ENCODE measurements at regions not wholly inside any gene's neighbourhood (a gene's known extent, or its start where the extent isn't known, plus 50 kb on each side); places are given as distances from the start of the nearest gene placed in this dataset.

- DNase-seq (ENCODE audit: low read depth, low spot score), result no peak
- H3K4me1 ChIP-seq (ENCODE audit: insufficient read depth, insufficient read length), result no peaks in the 10 kb centered on the region
- no peaks in the 10 kb centered on the region for H3K27me3 ChIP-seq (ENCODE audit: insufficient read depth, insufficient read length)
- TF ChIP-seq YY1 (IDR thresholded peaks at IDR 0.05; ENCODE audit: insufficient read depth, insufficient read length) (no peak), SUZ12 (IDR thresholded peaks at IDR 0.05; ENCODE audit: extremely low read depth, insufficient read depth, insufficient read length) (no peak), ZNF274 (IDR thresholded peaks at IDR 0.05; ENCODE audit: low read depth, low read length) (no peak)
- H3K4me3 ChIP-seq (ENCODE audit: insufficient read length, low read depth), result no peak overlapping the region
- H3K9ac ChIP-seq (ENCODE audit: insufficient read length, low read depth), result no peak overlapping the region
- no peaks in the 10 kb centered on the region for H3K36me3 ChIP-seq (ENCODE audit: insufficient read depth, insufficient read length, low read length)
- H3K9me3 ChIP-seq (ENCODE audit: insufficient read depth, low read length), result no peaks in the 10 kb centered on the region
These were observed 384.8 kb upstream of the MEF2C start for GRCh38 chr5:89267788-89268187.

GRCh38 chr5:89265511-89266179 lies 382.7 kb upstream of the MEF2C start:
- H3K4me3 ChIP-seq (ENCODE audit: insufficient read length, low read depth), result no peak overlapping the region
- no peaks in the 10 kb centered on the region for H3K9me3 ChIP-seq (ENCODE audit: insufficient read depth, low read length)
- no peaks in the 10 kb centered on the region for H3K27me3 ChIP-seq (ENCODE audit: insufficient read depth, insufficient read length)
- no peaks in the 10 kb centered on the region for H3K36me3 ChIP-seq (ENCODE audit: insufficient read depth, insufficient read length, low read length)
- no peaks in the 10 kb centered on the region for H3K4me1 ChIP-seq (ENCODE audit: insufficient read depth, insufficient read length)
- no peak for DNase-seq (ENCODE audit: low read depth, low spot score)
- no peak overlapping the region for H3K9ac ChIP-seq (ENCODE audit: insufficient read length, low read depth)
- TF ChIP-seq YY1 (IDR thresholded peaks at IDR 0.05; ENCODE audit: insufficient read depth, insufficient read length), result no peak
- TF ChIP-seq SUZ12 (IDR thresholded peaks at IDR 0.05; ENCODE audit: extremely low read depth, insufficient read depth, insufficient read length), result no peak
- no peak for TF ChIP-seq ZNF274 (IDR thresholded peaks at IDR 0.05; ENCODE audit: low read depth, low read length)

GRCh38 chr5:89263846-89264245 lies 380.9 kb upstream of the MEF2C start:
- DNase-seq (ENCODE audit: low read depth, low spot score), result no peak
- Histone ChIP-seq H3K27me3 (ENCODE audit: insufficient read depth, insufficient read length) (no peaks in the 10 kb centered on the region), H3K4me3 (ENCODE audit: insufficient read length, low read depth) (no peak overlapping the region), H3K9ac (ENCODE audit: insufficient read length, low read depth) (no peak overlapping the region), H3K9me3 (ENCODE audit: insufficient read depth, low read length) (no peaks in the 10 kb centered on the region), H3K36me3 (ENCODE audit: insufficient read depth, insufficient read length, low read length) (no peaks in the 10 kb centered on the region), H3K4me1 (ENCODE audit: insufficient read depth, insufficient read length) (no peaks in the 10 kb centered on the region)
- TF ChIP-seq ZNF274 (IDR thresholded peaks at IDR 0.05; ENCODE audit: low read depth, low read length) (no peak), SUZ12 (IDR thresholded peaks at IDR 0.05; ENCODE audit: extremely low read depth, insufficient read depth, insufficient read length) (no peak), YY1 (IDR thresholded peaks at IDR 0.05; ENCODE audit: insufficient read depth, insufficient read length) (no peak)

GRCh38 chr5:89262030-89262429 lies 379.0 kb upstream of the MEF2C start:
- Histone ChIP-seq H3K27me3 (ENCODE audit: insufficient read depth, insufficient read length) (no peaks in the 10 kb centered on the region), H3K36me3 (ENCODE audit: insufficient read depth, insufficient read length, low read length) (no peaks in the 10 kb centered on the region), H3K9ac (ENCODE audit: insufficient read length, low read depth) (no peak overlapping the region), H3K9me3 (ENCODE audit: insufficient read depth, low read length) (no peaks in the 10 kb centered on the region), H3K4me1 (ENCODE audit: insufficient read depth, insufficient read length) (no peaks in the 10 kb centered on the region), H3K4me3 (ENCODE audit: insufficient read length, low read depth) (no peak overlapping the region)
- DNase-seq (ENCODE audit: low read depth, low spot score), result no peak
- no peak for TF ChIP-seq ZNF274 (IDR thresholded peaks at IDR 0.05; ENCODE audit: low read depth, low read length)
- TF ChIP-seq SUZ12 (IDR thresholded peaks at IDR 0.05; ENCODE audit: extremely low read depth, insufficient read depth, insufficient read length), result no peak
- TF ChIP-seq YY1 (IDR thresholded peaks at IDR 0.05; ENCODE audit: insufficient read depth, insufficient read length), result no peak

- Histone ChIP-seq H3K9me3 (ENCODE audit: insufficient read depth, low read length) (peaks cover 8% of the 10 kb centered on the region; the same call in 1 of the 2 replicates), H3K4me1 (ENCODE audit: insufficient read depth, insufficient read length) (no peaks in the 10 kb centered on the region), H3K4me3 (ENCODE audit: insufficient read length, low read depth) (no peak overlapping the region), H3K27me3 (ENCODE audit: insufficient read depth, insufficient read length) (no peaks in the 10 kb centered on the region), H3K36me3 (ENCODE audit: insufficient read depth, insufficient read length, low read length) (no peaks in the 10 kb centered on the region), H3K9ac (ENCODE audit: insufficient read length, low read depth) (no peak overlapping the region)
- TF ChIP-seq ZNF274 (IDR thresholded peaks at IDR 0.05; ENCODE audit: low read depth, low read length) (no peak), SUZ12 (IDR thresholded peaks at IDR 0.05; ENCODE audit: extremely low read depth, insufficient read depth, insufficient read length) (no peak), YY1 (IDR thresholded peaks at IDR 0.05; ENCODE audit: insufficient read depth, insufficient read length) (no peak)
- no peak for DNase-seq (ENCODE audit: low read depth, low spot score)
These were observed 377.3 kb upstream of the MEF2C start for GRCh38 chr5:89260254-89260653.

- TF ChIP-seq ZNF274 (IDR thresholded peaks at IDR 0.05; ENCODE audit: low read depth, low read length) (no peak), SUZ12 (IDR thresholded peaks at IDR 0.05; ENCODE audit: extremely low read depth, insufficient read depth, insufficient read length) (no peak), YY1 (IDR thresholded peaks at IDR 0.05; ENCODE audit: insufficient read depth, insufficient read length) (no peak)
- Histone ChIP-seq H3K4me3 (ENCODE audit: insufficient read length, low read depth) (no peak overlapping the region), H3K9me3 (ENCODE audit: insufficient read depth, low read length) (peaks cover 8% of the 10 kb centered on the region; the same call in 1 of the 2 replicates), H3K27me3 (ENCODE audit: insufficient read depth, insufficient read length) (no peaks in the 10 kb centered on the region), H3K9ac (ENCODE audit: insufficient read length, low read depth) (no peak overlapping the region), H3K4me1 (ENCODE audit: insufficient read depth, insufficient read length) (no peaks in the 10 kb centered on the region), H3K36me3 (ENCODE audit: insufficient read depth, insufficient read length, low read length) (no peaks in the 10 kb centered on the region)
- DNase-seq (ENCODE audit: low read depth, low spot score), result no peak
These were observed 373.0 kb upstream of the MEF2C start for GRCh38 chr5:89255845-89256463.

GRCh38 chr5:89253666-89254352 lies 370.8 kb upstream of the MEF2C start:
- Histone ChIP-seq H3K4me3 (ENCODE audit: insufficient read length, low read depth) (no peak overlapping the region), H3K4me1 (ENCODE audit: insufficient read depth, insufficient read length) (no peaks in the 10 kb centered on the region), H3K27me3 (ENCODE audit: insufficient read depth, insufficient read length) (no peaks in the 10 kb centered on the region), H3K9me3 (ENCODE audit: insufficient read depth, low read length) (peaks cover 8% of the 10 kb centered on the region; the same call in 1 of the 2 replicates), H3K9ac (ENCODE audit: insufficient read length, low read depth) (no peak overlapping the region), H3K36me3 (ENCODE audit: insufficient read depth, insufficient read length, low read length) (no peaks in the 10 kb centered on the region)
- DNase-seq (ENCODE audit: low read depth, low spot score), result no peak
- no peak for TF ChIP-seq YY1 (IDR thresholded peaks at IDR 0.05; ENCODE audit: insufficient read depth, insufficient read length)
- no peak for TF ChIP-seq ZNF274 (IDR thresholded peaks at IDR 0.05; ENCODE audit: low read depth, low read length)
- no peak for TF ChIP-seq SUZ12 (IDR thresholded peaks at IDR 0.05; ENCODE audit: extremely low read depth, insufficient read depth, insufficient read length)

Data from NT2/D1 (cell line).